Jurkat, Clone E6-1 (cell line): ENCODE measurements at regions not wholly inside any gene's neighbourhood (a gene's known extent, or its start where the extent isn't known, plus 50 kb on each side); places are given as distances from the start of the nearest gene placed in this dataset.

Experiments
- DNase-seq: peaks from one replicate; pipeline ENCODE4 v3.0.0-alpha.2; 2011; ENCODE audit warnings: low read depth, low spot score
- H3K4me3 ChIP-seq: 2 replicates; pipeline ENCODE4 v1.5.1; 2011; ENCODE audit warnings: mild to moderate bottlenecking, low read length, control low read depth, moderate library complexity

DNA sequence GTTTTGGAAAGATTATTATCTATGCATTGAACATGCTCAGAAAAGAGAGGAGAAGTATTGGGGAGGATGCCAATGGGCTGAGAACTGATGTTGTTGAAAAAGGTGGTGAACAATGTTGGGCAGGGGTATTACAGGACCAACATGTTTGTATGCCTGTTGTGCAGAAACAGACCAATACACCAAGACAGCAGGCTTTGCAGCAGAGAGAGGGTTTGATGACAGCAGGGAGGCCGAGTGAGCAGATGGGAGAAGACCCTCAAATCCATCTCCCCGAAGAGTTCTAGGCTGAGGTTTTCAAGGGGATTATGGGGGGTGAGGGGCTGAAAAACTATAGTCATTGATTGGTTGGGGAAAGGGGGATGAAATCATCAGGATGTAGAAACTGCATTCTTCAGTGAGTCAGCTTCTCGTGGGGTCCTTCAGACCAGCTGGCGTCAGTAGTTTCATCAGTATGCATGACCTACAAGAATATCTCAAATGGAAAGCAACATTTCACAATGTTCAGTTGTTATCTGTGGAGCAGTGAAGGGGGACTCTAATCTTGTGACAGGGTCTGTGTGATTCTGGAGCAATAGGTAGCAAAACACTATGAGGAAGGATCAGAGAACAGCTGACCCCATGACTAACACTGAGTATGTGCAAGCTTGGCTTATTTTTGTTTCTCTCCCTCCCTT, 167.8 kb downstream of the BAMBI start:
- DNase-seq = no peak
- no peak overlapping the region for H3K4me3 ChIP-seq

DNA sequence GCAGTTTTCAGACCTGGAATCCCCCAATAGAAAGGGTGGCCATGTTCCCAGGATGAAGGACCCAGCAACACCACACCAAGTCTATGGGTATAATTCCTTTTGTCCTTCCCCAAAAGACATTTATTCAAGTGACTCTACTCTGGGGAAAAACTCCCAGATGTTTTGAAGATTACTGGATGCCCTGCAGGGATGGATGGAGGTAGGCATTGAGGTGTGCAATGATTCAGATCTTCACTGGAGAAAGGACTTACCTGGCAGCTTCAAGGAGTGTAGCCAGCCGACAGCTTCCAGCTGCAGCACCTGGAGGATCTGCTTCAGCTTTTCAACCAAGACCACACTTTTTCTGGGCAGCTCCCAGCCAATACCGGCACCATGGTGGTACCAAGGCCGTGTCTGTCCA, 172.0 kb downstream of the BAMBI start:
- H3K4me3 ChIP-seq = no peak overlapping the region
- DNase-seq = no peak

DNA sequence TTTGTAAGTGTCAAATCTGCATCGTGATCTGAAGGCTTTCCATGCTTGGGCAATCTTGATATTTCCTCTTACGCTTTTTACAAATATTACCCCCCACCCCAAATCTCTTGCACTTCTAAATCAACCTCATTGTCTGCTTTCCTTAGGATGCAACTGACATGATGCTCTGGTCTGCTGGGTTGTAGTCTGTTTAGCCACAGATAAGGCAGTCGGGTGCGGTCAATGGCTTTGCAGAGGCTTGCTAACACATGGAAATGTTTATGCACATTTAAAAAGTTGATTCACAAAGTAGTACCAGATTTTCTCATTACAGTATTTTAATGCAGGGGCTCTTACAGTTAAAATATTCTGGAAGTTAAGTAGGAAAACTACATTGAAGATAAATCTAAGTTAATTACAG, 172.5 kb downstream of the BAMBI start:
- H3K4me3 ChIP-seq = no peak overlapping the region
- no peak for DNase-seq

DNA sequence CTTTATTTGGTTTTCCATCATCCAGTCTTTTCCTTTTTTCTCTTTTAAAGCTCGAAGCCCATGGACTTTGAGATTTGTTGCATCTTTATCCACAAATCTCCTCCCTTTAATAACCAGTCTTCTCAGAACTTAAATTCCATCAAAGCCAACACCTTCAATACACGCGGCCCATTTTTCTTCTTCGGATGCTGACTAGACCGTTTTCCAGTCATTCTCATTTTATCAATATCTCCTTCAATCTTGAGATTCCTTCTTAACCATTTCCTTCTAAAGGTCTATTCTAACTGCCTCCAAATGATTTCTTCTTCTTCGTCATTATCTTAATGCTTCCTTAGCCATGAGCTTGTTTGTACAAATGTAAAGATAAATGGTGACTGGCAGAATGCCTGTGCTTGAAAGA, 173.5 kb downstream of the BAMBI start:
- H3K4me3 ChIP-seq = no peak overlapping the region
- DNase-seq = no peak

DNA sequence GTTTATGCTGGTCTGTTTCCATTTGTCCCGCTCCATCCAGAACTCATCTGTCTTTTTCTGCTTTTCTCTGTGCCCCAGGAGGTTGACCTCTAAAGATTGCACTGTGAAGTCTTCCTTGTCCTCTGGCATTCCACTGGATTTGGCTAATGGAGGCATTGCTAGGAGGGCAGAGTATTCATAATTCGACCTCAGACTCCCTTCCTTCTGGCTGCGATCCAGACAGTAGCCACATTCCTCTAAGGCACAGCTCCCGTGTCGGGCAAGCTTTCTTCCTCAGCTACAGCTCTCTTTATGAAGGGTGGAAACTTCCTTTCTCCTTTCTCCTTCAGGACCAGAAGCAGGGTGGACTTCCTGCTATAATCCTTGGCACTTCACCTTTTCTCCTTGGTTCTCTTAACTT, 175.9 kb downstream of the BAMBI start:
- no peak for DNase-seq
- no peak overlapping the region for H3K4me3 ChIP-seq

DNA sequence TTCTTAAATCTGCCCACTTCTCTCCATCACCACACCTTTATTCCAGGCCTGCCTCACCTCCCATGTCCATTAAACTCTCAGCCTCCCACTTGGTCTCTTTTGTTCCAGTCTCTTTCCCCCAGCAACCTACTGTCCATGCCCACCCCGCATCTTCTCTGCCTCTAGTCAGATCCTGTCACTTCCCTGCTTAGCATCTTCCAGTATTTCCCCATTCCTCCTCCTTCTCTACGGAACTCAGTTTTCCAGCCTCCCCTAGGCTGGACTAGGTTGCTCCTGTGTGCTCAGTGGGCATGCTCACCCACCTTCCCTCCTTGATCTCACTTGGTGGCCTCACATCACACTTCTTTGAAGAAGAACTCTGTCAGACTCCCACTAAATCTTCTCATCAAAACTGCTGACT, 179.8 kb downstream of the BAMBI start:
- DNase-seq = no peak
- H3K4me3 ChIP-seq = no peak overlapping the region

DNA sequence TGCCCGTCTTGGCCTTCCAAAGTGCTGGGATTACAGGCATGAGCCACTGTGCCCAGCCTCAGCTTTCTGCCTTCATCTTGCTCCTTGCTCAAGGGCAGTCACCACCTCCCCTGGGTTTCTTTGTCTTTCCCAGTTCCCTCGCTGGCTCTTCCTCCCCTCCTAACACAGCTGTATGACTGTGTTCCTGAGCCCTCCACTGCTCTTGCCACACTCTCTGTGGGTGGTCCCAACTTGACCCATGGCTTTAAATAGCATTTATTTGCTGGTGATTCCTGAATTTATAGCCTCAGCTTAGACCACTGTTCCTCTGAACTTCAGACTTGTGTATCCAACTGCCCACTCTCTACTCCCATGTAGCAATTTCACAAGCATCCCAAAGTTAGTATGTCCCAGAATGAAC, 181.3 kb downstream of the BAMBI start:
- H3K4me3 ChIP-seq = no peak overlapping the region
- DNase-seq = no peak

DNA sequence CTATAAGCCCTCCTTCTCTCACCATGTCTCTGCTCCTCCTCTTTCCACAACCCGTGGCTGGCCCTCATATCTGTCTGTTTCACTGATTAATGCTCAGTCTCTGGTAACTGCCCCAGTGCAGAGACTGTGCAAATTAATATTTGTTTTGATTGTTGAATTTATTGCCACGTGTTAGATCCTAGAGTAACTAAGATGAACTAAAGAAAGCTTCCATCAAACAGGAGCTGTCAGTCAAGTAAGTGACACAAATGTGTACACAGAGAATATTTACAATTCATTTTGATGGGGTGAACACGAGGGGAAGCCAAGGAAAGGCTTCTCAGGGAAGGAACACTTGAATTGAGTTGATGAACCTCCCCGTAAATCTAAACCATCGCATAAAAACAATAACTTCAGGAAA, 182.5 kb downstream of the BAMBI start:
- no peak for DNase-seq
- H3K4me3 ChIP-seq = no peak overlapping the region

DNA sequence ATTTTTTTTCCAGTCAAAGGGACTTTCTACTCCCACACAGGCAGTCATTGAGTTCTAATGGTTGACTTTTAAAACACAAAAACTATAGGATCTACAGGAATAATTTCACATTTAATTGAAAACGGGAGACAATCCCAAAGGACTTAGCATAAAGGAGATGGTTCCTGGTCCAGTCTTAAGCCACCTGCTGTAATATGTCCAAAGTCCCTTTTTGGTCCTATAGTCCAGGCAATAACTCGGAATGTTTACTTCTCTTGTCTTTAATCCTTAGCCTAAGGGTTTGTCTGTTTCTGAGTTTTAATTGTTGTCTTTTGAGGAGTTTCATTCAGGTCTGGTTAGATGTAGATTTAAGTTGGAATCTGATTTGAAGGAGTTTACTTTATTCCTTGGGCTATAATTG, 184.9 kb downstream of the BAMBI start:
- no peak overlapping the region for H3K4me3 ChIP-seq
- DNase-seq = no peak

DNA sequence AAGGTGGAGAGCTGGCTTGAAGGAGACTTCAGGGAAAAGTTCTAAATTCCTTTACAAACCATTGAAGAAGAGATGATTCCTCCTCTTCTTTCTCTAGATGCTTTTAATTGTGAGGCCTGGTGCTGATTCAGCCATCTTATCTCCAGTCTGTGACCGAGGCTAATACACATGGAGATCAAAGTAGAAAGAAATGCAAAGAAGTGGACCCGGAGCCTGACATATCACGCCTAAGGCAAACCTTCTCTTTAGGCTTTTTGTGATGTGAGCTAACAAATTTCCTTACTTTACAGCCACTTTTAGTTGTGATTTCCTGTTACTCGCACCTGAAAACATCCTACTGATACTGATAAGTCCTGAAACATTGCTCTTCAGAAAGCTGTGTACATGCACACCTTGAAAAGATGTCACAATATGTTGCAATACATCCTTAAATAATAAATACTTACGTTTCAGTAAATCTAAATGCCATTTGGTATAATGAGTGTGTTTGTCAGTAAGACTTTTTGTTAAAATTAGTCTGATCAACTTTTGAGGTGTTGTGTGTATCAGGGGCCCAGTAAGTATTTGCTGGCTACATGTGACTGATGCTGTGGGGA, 192.4 kb downstream of the BAMBI start:
- DNase-seq = no peak
- H3K4me3 ChIP-seq = no peak overlapping the region

DNA sequence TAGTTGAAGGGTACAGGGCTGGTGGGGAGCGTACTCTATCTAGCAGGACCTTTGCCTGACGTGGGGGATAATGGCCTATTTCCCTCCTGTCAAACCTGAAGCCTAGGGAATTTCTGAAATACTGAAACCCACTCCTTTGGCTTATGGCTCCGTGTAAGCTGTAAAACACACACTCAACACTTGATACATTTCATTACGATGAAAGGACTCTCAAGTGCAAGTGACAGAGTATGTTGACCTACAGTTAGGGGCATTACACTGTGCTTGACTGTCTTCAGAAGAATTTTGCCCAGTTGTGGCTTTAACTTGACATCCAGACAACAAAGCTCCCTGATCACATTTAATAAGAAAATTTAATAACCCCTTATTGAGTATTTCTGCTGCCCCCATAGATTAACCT, 194.3 kb downstream of the BAMBI start:
- no peak overlapping the region for H3K4me3 ChIP-seq
- no peak for DNase-seq

DNA sequence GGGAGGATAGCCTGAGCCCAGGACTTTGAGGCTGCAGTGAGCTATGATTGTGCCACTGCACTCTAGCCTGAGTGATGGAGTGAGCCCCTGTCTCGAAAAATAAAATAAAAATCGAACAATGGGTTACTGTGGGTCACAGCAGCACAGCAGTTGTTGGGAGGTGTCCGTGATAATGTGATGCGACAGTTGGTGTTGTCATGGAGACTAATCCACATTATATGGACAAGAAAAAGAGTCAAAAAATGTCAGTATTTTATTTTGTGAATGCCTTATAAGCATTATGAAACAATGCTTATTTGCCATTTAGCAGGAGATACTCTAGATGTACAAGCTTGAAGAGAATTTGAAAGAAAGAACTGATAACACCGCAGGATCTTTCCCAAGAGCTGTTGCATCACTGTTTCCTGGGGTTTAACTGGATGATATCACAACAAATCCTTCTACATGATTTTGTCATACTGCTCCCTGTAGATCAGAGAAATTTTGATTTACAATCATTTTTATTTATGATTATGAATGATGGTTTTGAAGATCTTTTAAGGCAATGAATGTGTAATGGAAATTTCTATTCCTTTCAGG, 195.4 kb downstream of the BAMBI start:
- no peak overlapping the region for H3K4me3 ChIP-seq
- no peak for DNase-seq

DNA sequence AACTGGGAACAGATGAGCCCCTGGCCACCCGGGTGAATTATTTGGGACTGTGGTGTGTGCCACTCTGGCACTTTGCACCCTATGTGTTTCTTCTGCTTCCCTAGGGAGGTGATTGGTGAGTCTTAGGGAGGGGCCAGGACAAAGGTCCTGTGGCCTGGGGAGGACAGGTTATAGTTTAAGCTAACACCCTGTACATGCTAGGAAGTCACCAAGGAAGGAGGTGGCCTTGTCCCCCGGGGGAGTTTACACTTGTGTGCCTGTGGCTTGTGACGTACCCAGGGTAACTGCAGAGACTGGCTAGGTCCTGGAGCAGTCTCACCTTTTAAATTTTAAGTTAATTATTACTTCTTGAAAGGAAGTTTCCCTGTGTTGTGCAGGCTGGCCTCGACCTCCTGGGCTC, 196.2 kb downstream of the BAMBI start:
- no peak overlapping the region for H3K4me3 ChIP-seq
- no peak for DNase-seq

DNA sequence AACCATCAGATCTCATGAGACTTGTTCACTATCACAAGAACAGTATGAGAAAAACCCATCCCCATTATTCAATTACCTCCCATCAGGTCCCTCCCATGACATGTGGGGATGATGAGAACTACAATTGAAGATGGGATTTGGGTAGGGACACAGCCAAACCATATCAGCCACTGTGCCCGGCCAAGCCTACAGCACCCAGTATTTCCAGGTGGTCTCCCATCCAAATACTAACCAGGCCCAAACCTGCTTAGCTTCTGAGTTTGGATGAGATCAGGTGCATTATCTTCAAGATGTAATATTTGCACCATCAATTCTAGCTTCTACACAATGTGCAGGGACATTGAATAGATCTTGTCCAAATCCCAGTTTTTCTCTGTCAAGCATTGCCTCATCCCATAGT, 196.9 kb downstream of the BAMBI start:
- no peak overlapping the region for H3K4me3 ChIP-seq
- DNase-seq = no peak

DNA sequence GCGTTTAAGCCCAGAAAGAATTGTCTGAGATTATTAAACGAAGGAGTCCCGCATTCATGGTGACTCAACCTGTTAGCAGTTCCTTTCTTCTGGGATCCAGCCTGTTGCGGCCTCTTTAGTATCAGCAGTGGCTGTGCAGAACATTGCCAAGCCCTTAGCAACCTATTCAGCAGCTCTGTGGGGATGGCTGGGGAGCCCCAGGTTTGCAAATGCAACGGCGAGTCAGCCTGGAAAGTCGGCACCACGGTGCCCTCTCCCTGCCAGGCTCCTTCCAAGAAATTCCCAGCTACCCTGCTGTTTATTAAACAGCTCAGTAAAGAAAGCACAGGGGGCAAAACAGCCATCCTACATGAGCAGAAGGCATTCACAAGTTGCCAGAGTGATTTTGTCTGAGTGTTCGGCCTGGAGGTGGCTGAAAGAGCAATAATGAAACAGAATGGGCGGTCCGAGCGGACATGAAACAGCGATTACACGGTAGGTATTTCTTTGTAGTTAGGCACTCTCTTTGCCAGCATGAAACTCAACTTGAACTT, 198.3 kb downstream of the BAMBI start:
- H3K4me3 ChIP-seq = no peak overlapping the region
- DNase-seq = no peak

DNA sequence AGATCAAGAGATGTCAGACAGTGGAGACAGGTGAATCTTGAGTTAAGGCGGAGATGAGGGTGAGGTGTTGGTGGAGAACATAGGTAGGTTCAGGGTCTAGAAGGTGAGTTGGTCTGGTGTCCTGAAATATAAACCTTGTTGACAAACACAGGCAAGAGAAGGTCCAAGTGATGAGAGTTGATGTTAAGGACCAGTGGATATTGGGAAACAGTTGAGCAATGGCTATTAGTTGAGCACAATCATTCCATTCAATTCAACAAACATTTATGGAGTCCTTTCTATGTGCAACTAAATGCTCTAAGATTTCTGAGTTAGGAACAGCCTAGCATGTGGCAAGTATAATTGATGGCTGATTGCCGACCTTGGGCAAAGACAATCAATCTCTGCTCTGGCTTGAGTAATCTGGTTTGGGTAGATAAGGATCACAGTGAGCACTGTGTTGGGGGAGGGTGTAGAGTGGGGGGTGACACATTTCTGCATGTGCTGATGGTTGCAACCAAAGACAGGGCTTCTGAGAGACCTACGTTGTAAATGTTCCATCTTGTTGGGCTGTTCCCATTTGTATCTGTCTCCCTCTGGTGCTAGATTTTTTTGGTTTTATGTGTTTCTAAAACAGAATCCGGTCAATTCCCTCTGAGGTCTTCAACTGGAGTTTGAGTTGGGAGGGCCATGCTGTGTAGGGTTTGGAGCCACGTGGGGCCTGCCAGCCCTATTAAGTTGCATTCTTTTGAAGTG, 201.1 kb downstream of the BAMBI start:
- no peak for DNase-seq

DNA sequence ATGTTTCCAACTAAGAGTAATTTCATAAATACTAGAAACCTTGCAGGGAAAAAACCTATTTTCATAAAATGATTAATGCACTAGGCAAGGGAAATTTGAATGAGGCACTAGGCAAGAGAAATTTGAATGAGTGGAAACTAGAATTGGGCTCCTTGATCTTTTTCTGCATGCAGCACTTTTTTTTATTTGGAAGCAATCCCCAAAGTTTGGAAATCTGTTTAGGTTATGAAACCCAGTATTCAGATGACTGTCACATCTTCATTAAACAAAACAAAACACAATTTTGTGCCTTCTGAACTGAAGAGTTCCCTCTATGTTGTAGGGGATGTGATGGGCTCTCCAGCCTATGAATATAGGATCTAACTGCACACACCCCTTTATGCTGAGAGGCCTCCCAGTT, 201.9 kb downstream of the BAMBI start:
- DNase-seq = no peak
- no peak overlapping the region for H3K4me3 ChIP-seq

More for the DNA sequence above, 201.1 kb downstream of the BAMBI start:
- H3K4me3 ChIP-seq = no peak overlapping the region

DNA sequence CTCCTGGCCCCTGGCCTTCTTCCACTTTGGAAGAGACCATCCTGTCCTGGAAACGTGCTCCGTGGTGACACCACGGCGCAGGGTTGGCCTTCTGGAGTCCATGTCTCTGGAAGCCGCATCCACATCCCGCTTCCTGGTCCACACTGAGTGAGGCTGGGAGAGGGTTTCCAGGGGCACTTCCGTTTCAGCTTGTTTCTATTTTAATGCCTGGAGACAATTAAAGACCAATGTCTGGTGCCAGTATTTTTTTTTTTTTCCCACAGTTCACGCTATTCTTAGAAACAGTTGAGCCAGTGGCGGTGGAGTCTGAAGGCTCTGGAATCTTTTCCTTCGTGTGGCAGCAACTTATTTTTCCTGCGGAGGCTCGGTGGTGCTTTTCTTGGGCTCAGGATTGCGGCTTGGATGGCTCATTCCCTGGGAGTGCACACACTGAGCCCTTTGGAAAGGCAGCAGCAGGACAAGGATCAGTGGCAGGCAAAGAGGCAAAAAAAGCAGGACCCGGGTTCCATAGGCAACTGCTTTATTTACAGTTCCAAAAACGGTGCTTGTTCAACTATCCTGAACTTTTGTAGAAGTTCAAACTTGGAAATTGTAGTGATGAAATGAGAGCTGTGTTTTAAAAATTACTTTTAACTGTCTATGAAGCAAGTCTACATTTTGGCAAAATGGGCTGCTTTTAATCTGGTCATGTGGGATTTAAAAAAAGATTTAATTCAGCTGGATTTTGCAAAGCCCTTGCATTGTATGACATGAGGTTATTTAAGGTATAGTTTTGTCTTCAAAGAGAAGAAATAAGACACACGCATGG, 202.8 kb downstream of the BAMBI start:
- DNase-seq = no peak
- H3K4me3 ChIP-seq = no peak overlapping the region

DNA sequence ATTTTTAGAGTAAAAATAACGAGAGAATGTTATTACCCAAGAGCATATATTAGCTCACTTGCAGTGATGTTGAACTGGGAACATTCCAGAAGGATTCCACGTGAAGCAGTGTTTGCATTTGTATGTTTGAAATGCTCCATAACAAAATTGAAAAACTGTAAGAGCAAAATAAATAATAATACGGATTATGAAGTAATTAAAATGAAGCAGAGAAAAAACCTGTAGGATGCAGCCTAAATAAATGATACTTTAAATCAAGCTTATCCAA, 203.3 kb downstream of the BAMBI start:
- DNase-seq = no peak
- no peak overlapping the region for H3K4me3 ChIP-seq
